Activated CD8-positive, alpha-beta T cell treated with anti-CD3 and anti-CD28 coated beads for 36 hours (primary cell): ENCODE measurements at regions not wholly inside any gene's neighbourhood (a gene's known extent, or its start where the extent isn't known, plus 50 kb on each side); places are given as distances from the start of the nearest gene placed in this dataset.

Source experiments
- ATAC-seq: fragments of 200-7000 bp; cut with Tn5 transposase; one replicate; pipeline ENCODE4 v1.10.0; 2021; ENCODE audit warnings: mild to moderate bottlenecking, moderate library complexity
- CTCF ChIA-PET: fragments of 350-600 bp; sonication (Branson Sonifier 250); formaldehyde crosslinking; loops from one replicate; lab custom pipeline; 2021; ENCODE audit warnings: antibody characterized with exemption; lab: Charles Lee
- POLR2A ChIA-PET: fragments of 350-600 bp; sonication (Branson Sonifier 250); formaldehyde crosslinking; loops from one replicate; lab custom pipeline; 2021; ENCODE audit warnings: antibody characterized with exemption; lab: Charles Lee
- DNase-seq: peaks from one replicate; pipeline ENCODE4 v3.0.0-alpha.2; 2020
- H3K27ac Mint-ChIP-seq: one replicate; pipeline ENCODE4 v1.8.0; 2021; ENCODE audit warnings: mild to moderate bottlenecking, mixed read lengths
- H3K27me3 Mint-ChIP-seq: one replicate; pipeline ENCODE4 v1.8.0; 2021; ENCODE audit warnings: mixed read lengths
- H3K36me3 Mint-ChIP-seq: one replicate; pipeline ENCODE4 v1.8.0; 2021; ENCODE audit warnings: low read depth, mixed read lengths
- H3K4me1 Mint-ChIP-seq: one replicate; pipeline ENCODE4 v1.8.0; 2021; ENCODE audit warnings: low read depth, mixed read lengths
- H3K4me3 Mint-ChIP-seq: one replicate; pipeline ENCODE4 v1.8.0; 2021; ENCODE audit warnings: mild to moderate bottlenecking, moderate library complexity, mixed read lengths
- H3K9me3 Mint-ChIP-seq: one replicate; pipeline ENCODE4 v1.8.0; 2021; ENCODE audit warnings: mixed read lengths
- intact Hi-C: fragments of 100-400 bp; cut with micrococcal nuclease; formaldehyde crosslinking; loops from one replicate; pipeline ENCODE4 v1.10.0; 2022
- TF ChIP-seq, protein P1 (sequence below): fragments of 200-600 bp; IDR thresholded peaks from one replicate; pipeline ENCODE4 v1.8.0; 2022; ENCODE audit warnings: antibody characterized with exemption, mild to moderate bottlenecking

DNA sequence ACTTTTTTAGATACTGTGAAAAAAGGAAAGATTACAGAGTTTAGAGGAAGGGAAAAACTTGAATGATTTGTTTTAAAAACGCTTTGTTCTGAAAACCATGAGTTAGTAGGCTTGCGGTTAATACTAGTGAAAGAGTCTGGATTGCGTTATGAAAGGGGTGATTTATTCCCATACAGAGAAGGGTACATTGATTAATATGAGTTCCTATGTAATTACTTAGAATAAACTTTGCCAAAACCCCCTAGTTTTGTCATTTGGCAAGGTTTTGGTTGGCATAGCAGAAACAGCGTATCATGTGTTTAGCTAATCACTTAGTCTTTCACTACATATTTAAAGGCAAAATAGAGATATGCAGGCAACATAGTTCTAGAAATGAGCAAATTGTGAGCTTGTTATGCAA is 91.2 kb upstream of the POT1 start:
- ChIA-PET POLR2A (no interaction called here), CTCF (no interaction called here)
- no peak for ATAC-seq
- Mint-ChIP-seq H3K4me1 (no peaks in the 10 kb centered on the region), H3K27me3 (no peaks in the 10 kb centered on the region), H3K9me3 (peaks cover 5% of the 10 kb centered on the region), H3K4me3 (no peak overlapping the region), H3K36me3 (no peaks in the 10 kb centered on the region), H3K27ac (no peak overlapping the region)
- DNase-seq, result no peak
- TF ChIP-seq, protein P1, sequence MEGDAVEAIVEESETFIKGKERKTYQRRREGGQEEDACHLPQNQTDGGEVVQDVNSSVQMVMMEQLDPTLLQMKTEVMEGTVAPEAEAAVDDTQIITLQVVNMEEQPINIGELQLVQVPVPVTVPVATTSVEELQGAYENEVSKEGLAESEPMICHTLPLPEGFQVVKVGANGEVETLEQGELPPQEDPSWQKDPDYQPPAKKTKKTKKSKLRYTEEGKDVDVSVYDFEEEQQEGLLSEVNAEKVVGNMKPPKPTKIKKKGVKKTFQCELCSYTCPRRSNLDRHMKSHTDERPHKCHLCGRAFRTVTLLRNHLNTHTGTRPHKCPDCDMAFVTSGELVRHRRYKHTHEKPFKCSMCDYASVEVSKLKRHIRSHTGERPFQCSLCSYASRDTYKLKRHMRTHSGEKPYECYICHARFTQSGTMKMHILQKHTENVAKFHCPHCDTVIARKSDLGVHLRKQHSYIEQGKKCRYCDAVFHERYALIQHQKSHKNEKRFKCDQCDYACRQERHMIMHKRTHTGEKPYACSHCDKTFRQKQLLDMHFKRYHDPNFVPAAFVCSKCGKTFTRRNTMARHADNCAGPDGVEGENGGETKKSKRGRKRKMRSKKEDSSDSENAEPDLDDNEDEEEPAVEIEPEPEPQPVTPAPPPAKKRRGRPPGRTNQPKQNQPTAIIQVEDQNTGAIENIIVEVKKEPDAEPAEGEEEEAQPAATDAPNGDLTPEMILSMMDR, result no peak
- intact Hi-C loops, result no loop called here

DNA sequence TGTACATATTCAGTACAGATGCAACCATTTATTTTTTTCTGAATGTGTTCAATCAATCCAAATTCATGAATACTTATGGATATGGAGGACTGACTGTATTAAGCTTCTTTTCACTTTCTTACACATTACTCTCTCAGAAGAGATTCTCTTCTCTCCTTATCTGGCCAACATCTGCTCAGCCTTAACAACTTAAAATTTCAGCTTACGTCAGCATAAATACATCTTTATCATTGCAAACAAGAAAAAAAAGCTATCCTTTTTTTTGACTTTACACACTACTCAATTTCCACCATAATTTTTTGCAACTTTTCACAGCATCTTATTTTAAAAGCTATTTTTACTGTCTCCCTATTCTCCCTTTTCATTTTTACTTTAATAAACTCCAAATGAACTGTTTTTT is 80.9 kb upstream of the POT1 start:
- Mint-ChIP-seq H3K4me1 (no peaks in the 10 kb centered on the region), H3K9me3 (no peaks in the 10 kb centered on the region), H3K27ac (no peak overlapping the region), H3K4me3 (no peak overlapping the region), H3K27me3 (no peaks in the 10 kb centered on the region), H3K36me3 (no peaks in the 10 kb centered on the region)
- TF ChIP-seq, protein P1, result no peak
- ChIA-PET CTCF (no interaction called here), POLR2A (no interaction called here)
- no peak for ATAC-seq
- intact Hi-C loops, result no loop called here
- no peak for DNase-seq

DNA sequence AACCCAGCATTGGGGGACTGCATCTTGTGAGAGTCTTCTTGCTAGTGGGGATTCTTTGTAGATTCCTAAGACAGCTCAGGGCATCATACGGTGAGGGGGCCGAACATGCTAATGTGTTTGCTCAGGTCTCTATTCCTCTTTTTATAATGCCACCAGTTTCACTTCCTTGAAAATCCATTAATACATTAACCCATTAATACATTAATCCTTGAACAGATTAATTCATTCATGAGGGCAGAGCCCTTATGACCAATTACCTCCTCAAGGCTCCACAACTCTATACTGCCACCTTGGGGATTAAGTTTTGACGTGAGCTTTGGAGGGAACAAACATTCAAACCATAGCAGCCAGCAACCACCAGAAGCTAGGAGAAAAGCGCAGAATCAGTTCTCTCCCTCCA is 67.2 kb upstream of the POT1 start:
- no peaks in the 10 kb centered on the region for H3K4me1 Mint-ChIP-seq
- intact Hi-C loops, result no loop called here
- ATAC-seq, result no peak
- peaks cover 5% of the 10 kb centered on the region for H3K9me3 Mint-ChIP-seq
- ChIA-PET POLR2A (no interaction called here), CTCF (no interaction called here)
- DNase-seq, result no peak
- H3K27ac Mint-ChIP-seq, result no peak overlapping the region
- no peaks in the 10 kb centered on the region for H3K36me3 Mint-ChIP-seq
- TF ChIP-seq, protein P1, result no peak
- H3K4me3 Mint-ChIP-seq, result no peak overlapping the region
- H3K27me3 Mint-ChIP-seq, result no peaks in the 10 kb centered on the region

DNA sequence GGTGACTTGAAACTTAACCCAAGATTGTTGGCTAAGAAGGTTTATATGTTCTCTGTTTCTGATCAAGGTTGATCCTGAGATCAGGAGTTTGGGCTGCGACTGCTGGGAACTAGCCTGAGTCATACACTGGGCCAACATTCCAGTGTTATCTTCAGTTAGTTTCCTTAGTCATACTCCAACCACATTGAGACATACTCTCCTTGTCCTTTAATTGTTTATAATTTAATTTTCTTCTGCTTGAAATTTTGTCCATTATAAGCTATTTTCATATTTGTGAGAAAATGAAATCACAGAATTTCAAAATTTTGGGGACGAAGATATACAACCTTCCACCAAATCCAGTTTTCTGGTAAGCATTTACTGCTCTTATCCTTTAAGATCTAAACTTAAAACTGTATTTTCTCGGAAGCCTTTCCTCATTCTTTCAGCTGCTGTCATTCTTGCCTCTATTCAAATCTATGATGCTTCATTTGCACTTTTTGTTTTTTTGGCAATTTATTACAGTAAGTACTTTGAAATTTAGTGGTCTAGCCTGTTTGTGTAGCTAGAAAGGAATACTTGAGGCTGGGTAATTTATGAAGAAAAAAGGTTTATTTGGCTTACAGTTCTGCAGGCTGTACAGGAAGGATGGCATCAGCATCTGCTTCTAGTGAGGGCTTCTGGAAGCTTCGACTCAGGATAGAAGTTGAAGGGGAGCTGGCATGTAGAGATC is 63.4 kb upstream of the POT1 start:
- DNase-seq (no peak), ATAC-seq (no peak)
- Mint-ChIP-seq H3K27ac (no peak overlapping the region), H3K4me1 (no peaks in the 10 kb centered on the region), H3K27me3 (no peaks in the 10 kb centered on the region), H3K4me3 (no peak overlapping the region), H3K9me3 (peaks cover 5% of the 10 kb centered on the region), H3K36me3 (no peaks in the 10 kb centered on the region)
- intact Hi-C loops, result no loop called here
- ChIA-PET CTCF (no interaction called here), POLR2A (no interaction called here)
- TF ChIP-seq, protein P1, result no peak

DNA sequence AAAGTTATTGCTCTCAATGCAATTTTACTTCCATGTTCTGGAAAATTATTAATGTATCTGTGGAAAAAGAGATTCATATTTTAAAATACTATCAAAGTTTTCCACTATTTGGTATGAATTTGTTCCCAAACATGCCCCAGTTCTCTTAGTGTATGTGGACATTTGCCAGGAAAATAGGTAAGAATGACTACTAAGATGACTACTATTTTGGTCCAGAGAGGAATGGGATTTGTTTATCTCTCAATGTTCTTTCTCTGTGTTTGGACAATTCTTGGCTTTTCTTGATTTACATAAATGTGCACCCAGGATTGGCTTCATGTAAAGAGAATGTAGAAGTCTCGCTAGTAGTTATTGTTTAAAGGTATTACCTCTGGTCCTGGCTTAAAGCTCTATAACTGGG is 60.3 kb upstream of the POT1 start:
- ATAC-seq, result no peak
- Mint-ChIP-seq H3K4me1 (no peaks in the 10 kb centered on the region), H3K27me3 (no peaks in the 10 kb centered on the region), H3K9me3 (peaks cover 6% of the 10 kb centered on the region), H3K4me3 (no peak overlapping the region), H3K36me3 (no peaks in the 10 kb centered on the region), H3K27ac (no peak overlapping the region)
- intact Hi-C loops, result no loop called here
- POLR2A ChIA-PET, result no interaction called here
- no peak for DNase-seq
- CTCF ChIA-PET, result no interaction called here
- TF ChIP-seq, protein P1, result no peak
